ENCODE measurements at regions not wholly inside any gene's neighbourhood (a gene's known extent, or its start where the extent isn't known, plus 50 kb on each side); places are given as distances from the start of the nearest gene placed in this dataset.
A peak's percentile ranks its signal among the peaks of the same experiment; 100 is the strongest.

- peak; percentile 75 for DNase-seq (ENCODE audit: low read depth)
- no peak overlapping the region for H3K4me3 ChIP-seq (ENCODE audit: low read depth, low read length)
- TF ChIP-seq CTCF (IDR thresholded peaks at IDR 0.05; ENCODE audit: low read depth, low read length, missing control alignments), result no peak
Observed at GRCh38 chr13:38415233-38415632, 65.6 kb downstream of the UFM1 start.

GRCh38 chr13:38417241-38417640 lies 67.6 kb downstream of the UFM1 start:
- H3K4me3 ChIP-seq (ENCODE audit: low read depth, low read length), result no peak overlapping the region
- TF ChIP-seq CTCF (IDR thresholded peaks at IDR 0.05; ENCODE audit: low read depth, low read length, missing control alignments), result no peak
- DNase-seq (ENCODE audit: low read depth), result no peak

GRCh38 chr13:38417727-38418126 lies 68.1 kb downstream of the UFM1 start:
- H3K4me3 ChIP-seq (ENCODE audit: low read depth, low read length), result no peak overlapping the region
- TF ChIP-seq CTCF (IDR thresholded peaks at IDR 0.05; ENCODE audit: low read depth, low read length, missing control alignments), result peak; percentile 37
- DNase-seq (ENCODE audit: low read depth), result no peak

- no peak overlapping the region for H3K4me3 ChIP-seq (ENCODE audit: low read depth, low read length)
- no peak for DNase-seq (ENCODE audit: low read depth)
- TF ChIP-seq CTCF (IDR thresholded peaks at IDR 0.05; ENCODE audit: low read depth, low read length, missing control alignments), result no peak
Observed at GRCh38 chr13:38418286-38418685, 68.6 kb downstream of the UFM1 start.

- no peak overlapping the region for H3K4me3 ChIP-seq (ENCODE audit: low read depth, low read length)
- peak; percentile 44 for DNase-seq (ENCODE audit: low read depth)
Observed at GRCh38 chr13:38419312-38419873, 69.7 kb downstream of the UFM1 start.

GRCh38 chr13:38421590-38422560 lies 72.2 kb downstream of the UFM1 start:
- TF ChIP-seq CTCF (IDR thresholded peaks at IDR 0.05; ENCODE audit: low read depth, low read length, missing control alignments), result no peak
- no peak overlapping the region for H3K4me3 ChIP-seq (ENCODE audit: low read depth, low read length)
- DNase-seq (ENCODE audit: low read depth), result no peak

More at GRCh38 chr13:38419312-38419873, 69.7 kb downstream of the UFM1 start:
- no peak for TF ChIP-seq CTCF (IDR thresholded peaks at IDR 0.05; ENCODE audit: low read depth, low read length, missing control alignments)
